H9 (cell line): ENCODE measurements at regions not wholly inside any gene's neighbourhood (a gene's known extent, or its start where the extent isn't known, plus 50 kb on each side); places are given as distances from the start of the nearest gene placed in this dataset.

Source experiments
- DNase-seq: peaks from one replicate; pipeline ENCODE4 v3.0.0-alpha.2; 2017
- H2AFZ ChIP-seq: one replicate; pipeline ENCODE4 v1.6.1; 2013; ENCODE audit warnings: mild to moderate bottlenecking, low read length, control low read depth, moderate library complexity
- H2AK5ac ChIP-seq: 2 replicates; pipeline ENCODE4 v1.6.1; 2013; ENCODE audit warnings: low read length, control low read depth, mixed read lengths; ENCODE audit not compliant: insufficient read length
- H2BK120ac ChIP-seq: one replicate; pipeline ENCODE4 v1.6.1; 2013; ENCODE audit warnings: low read depth, mild to moderate bottlenecking, low read length, control low read depth, inconsistent platforms; ENCODE audit not compliant: poor library complexity, severe bottlenecking
- H2BK12ac ChIP-seq: 2 replicates; pipeline ENCODE4 v1.6.1; 2013; ENCODE audit warnings: low read length, control low read depth, mixed read lengths, low read depth; ENCODE audit not compliant: insufficient read length
- H2BK15ac ChIP-seq: 2 replicates; pipeline ENCODE4 v1.6.1; 2013; ENCODE audit warnings: low read depth, low read length, control low read depth
- H2BK20ac ChIP-seq: one replicate; pipeline ENCODE4 v1.6.1; 2013; ENCODE audit warnings: low read depth, mild to moderate bottlenecking, low read length, control low read depth, inconsistent platforms; ENCODE audit not compliant: poor library complexity, severe bottlenecking
- H2BK5ac ChIP-seq: 2 replicates; pipeline ENCODE4 v1.6.1; 2013; ENCODE audit warnings: low read length, control low read depth, mixed read lengths; ENCODE audit not compliant: insufficient read length
- H3K14ac ChIP-seq: 2 replicates; pipeline ENCODE4 v1.6.1; 2013; ENCODE audit warnings: low read length, control low read depth; ENCODE audit not compliant: insufficient read depth
- H3K18ac ChIP-seq: 2 replicates; pipeline ENCODE4 v1.6.1; 2013; ENCODE audit warnings: low read depth, mild to moderate bottlenecking, mixed read lengths, low read length, control low read depth; ENCODE audit not compliant: insufficient read length
- H3K23ac ChIP-seq: 2 replicates; pipeline ENCODE4 v1.6.1; 2013; ENCODE audit warnings: low read length, control low read depth, mixed read lengths, low read depth; ENCODE audit not compliant: insufficient read length
- H3K23me2 ChIP-seq: 2 replicates; pipeline ENCODE4 v1.6.1; 2013; ENCODE audit warnings: low read depth, mild to moderate bottlenecking, mixed read lengths, low read length, control low read depth; ENCODE audit not compliant: insufficient read length, poor library complexity, severe bottlenecking
- H3K27ac ChIP-seq: 2 replicates; pipeline ENCODE4 v1.5.1; 2013; ENCODE audit warnings: low read length, control low read depth, mixed read lengths, low read depth; ENCODE audit not compliant: insufficient read length
- H3K27me3 ChIP-seq: 2 replicates; pipeline ENCODE4 v1.6.1; 2013; ENCODE audit warnings: low read length, control low read depth, inconsistent platforms; ENCODE audit not compliant: insufficient read depth
- H3K4ac ChIP-seq: 2 replicates; pipeline ENCODE4 v1.6.1; 2013; ENCODE audit warnings: low read depth, mild to moderate bottlenecking, control low read depth, inconsistent platforms, low read length, moderate library complexity
- H3K4me1 ChIP-seq: 2 replicates; pipeline ENCODE4 v1.6.1; 2013; ENCODE audit warnings: low read length, control low read depth, inconsistent platforms; ENCODE audit not compliant: insufficient read depth
- H3K4me2 ChIP-seq: 2 replicates; pipeline ENCODE4 v1.6.1; 2013; ENCODE audit warnings: low read length, control low read depth, mixed read lengths; ENCODE audit not compliant: insufficient read length, insufficient read depth
- H3K56ac ChIP-seq: 2 replicates; pipeline ENCODE4 v1.6.1; 2013; ENCODE audit warnings: low read depth, mild to moderate bottlenecking, mixed read lengths, low read length, control low read depth; ENCODE audit not compliant: insufficient read length
- H3K79me1 ChIP-seq: 2 replicates; pipeline ENCODE4 v1.6.1; 2013; ENCODE audit warnings: low read depth, mild to moderate bottlenecking, moderate library complexity, low read length, control low read depth, inconsistent platforms; ENCODE audit not compliant: insufficient read depth, poor library complexity, severe bottlenecking
- H3K79me2 ChIP-seq: 2 replicates; pipeline ENCODE4 v1.6.1; 2013; ENCODE audit warnings: low read length, control low read depth, inconsistent platforms; ENCODE audit not compliant: insufficient read depth
- H3K9ac ChIP-seq: 2 replicates; pipeline ENCODE4 v1.6.1; 2013; ENCODE audit warnings: low read length, control low read depth, mixed read lengths; ENCODE audit not compliant: insufficient read length; ENCODE audit errors: extremely low read depth
- H3K9me3 ChIP-seq: one replicate; pipeline ENCODE4 v1.6.1; 2013; ENCODE audit warnings: low read depth, low read length, inconsistent platforms; ENCODE audit not compliant: control insufficient read depth
- H3T11ph ChIP-seq: one replicate; pipeline ENCODE4 v1.6.1; 2013; ENCODE audit warnings: mild to moderate bottlenecking, low read length, control low read depth, inconsistent platforms
- H4K20me1 ChIP-seq: one replicate; pipeline ENCODE4 v1.6.1; 2013; ENCODE audit not compliant: control insufficient read depth, insufficient read length, insufficient read depth
- H4K5ac ChIP-seq: 2 replicates; pipeline ENCODE4 v1.6.1; 2013; ENCODE audit warnings: low read depth, mild to moderate bottlenecking, mixed read lengths, low read length, control low read depth; ENCODE audit not compliant: insufficient read length
- H4K8ac ChIP-seq: replicated peaks from 2 replicates; pipeline ENCODE4 v1.6.1; 2013; ENCODE audit warnings: low read length, control low read depth, mixed read lengths, low read depth; ENCODE audit not compliant: insufficient read length
- H4K91ac ChIP-seq: 2 replicates; pipeline ENCODE4 v1.6.1; 2013; ENCODE audit warnings: low read depth, mild to moderate bottlenecking, moderate library complexity, mixed read lengths, low read length, control low read depth; ENCODE audit not compliant: insufficient read length
- H3K27ac Mint-ChIP-seq, 3 experiments: 2 replicates in 2 of 3; 3 replicates in 1 of 3; pipeline ENCODE4 v1.8.0; 2020 to 2021; ENCODE audit warnings: mixed read lengths in 3 of 3, mild to moderate bottlenecking in 1 of 3, moderate library complexity in 1 of 3
- H3K27me3 Mint-ChIP-seq: 2 replicates; pipeline ENCODE4 v1.8.0; 2021; ENCODE audit warnings: low read depth, mild to moderate bottlenecking, moderate library complexity, mixed read lengths
- H3K36me3 Mint-ChIP-seq, 3 experiments: 2 replicates in 2 of 3; 3 replicates in 1 of 3; pipeline ENCODE4 v1.8.0; 2020 to 2021; ENCODE audit warnings: low read depth in 3 of 3, mixed read lengths in 3 of 3; ENCODE audit not compliant: insufficient read depth in 1 of 3
- H3K4me1 Mint-ChIP-seq, 2 experiments: 2 replicates each; pipeline ENCODE4 v1.8.0; 2020; ENCODE audit warnings: mixed read lengths in 2 of 2
- H3K4me3 Mint-ChIP-seq, 2 experiments: 2 replicates in 1 of 2; 3 replicates in 1 of 2; pipeline ENCODE4 v1.8.0; 2020 to 2021; ENCODE audit warnings: mild to moderate bottlenecking in 2 of 2, mixed read lengths in 2 of 2, moderate library complexity in 1 of 2
- H3K9me3 Mint-ChIP-seq, 2 experiments: 2 replicates in 1 of 2; 3 replicates in 1 of 2; pipeline ENCODE4 v1.8.0; 2020; ENCODE audit warnings: mild to moderate bottlenecking in 2 of 2, mixed read lengths in 2 of 2, moderate library complexity in 1 of 2
- WGBS: extraction: QIAGEN DNeasy Blood & Tissue Kit; methylation state at CpG from one replicate; pipeline ENCODE4 v1.1.7; 2013; ENCODE audit warnings: missing lambda C conversion rate, low lambda C conversion rate, mixed read lengths; ENCODE audit not compliant: insufficient read length; ENCODE audit errors: extremely low coverage; 5-methylcytosine and 5-hydroxymethylcytosine counted together
- TF ChIP-seq, protein P1 (sequence below): fragments of 200-600 bp; sonication (generic); conservative IDR thresholded peaks from 3 replicates; pipeline ENCODE4 v1.8.0; 2021; ENCODE audit warnings: antibody characterized with exemption, mild to moderate bottlenecking

DNA sequence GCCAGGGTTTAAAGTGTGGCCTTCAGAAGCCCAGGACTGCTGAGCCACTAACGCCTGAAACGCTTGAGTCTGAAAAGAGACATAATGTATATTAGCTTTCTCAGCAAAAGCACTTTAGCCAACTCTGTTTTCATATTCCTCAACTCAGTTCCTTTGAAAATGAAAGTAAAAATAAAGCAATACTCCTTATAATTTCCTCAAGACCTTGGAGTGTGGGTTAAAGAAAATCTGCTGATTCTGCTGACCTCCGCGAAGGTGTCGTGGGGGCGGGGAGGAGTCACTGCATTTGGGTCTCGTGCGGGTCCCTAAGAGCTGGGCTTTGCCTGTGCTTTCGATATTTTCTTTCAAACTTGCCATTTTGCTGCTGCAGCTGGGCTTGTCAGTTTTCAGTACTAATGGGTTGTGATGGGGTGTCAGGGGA is 142.2 kb upstream of the ARID1B start:
- Histone ChIP-seq H2BK12ac (no peak overlapping the region), H2AK5ac (no peak overlapping the region), H3T11ph (no peak overlapping the region), H3K23ac (no peak overlapping the region), H4K91ac (no peak overlapping the region), H3K9me3 (no peaks in the 10 kb centered on the region), H3K18ac (no peak overlapping the region), H3K79me2 (no peaks in the 10 kb centered on the region), H4K5ac (no peak overlapping the region), H3K56ac (no peak overlapping the region), H3K9ac (no peak overlapping the region), H3K4me1 (no peaks in the 10 kb centered on the region), H3K4ac (no peak overlapping the region), H3K23me2 (no peaks in the 10 kb centered on the region), H4K20me1 (no peaks in the 10 kb centered on the region), H3K14ac (no peak overlapping the region), H3K27me3 (no peaks in the 10 kb centered on the region), H4K8ac (no peak overlapping the region), H2BK20ac (no peak overlapping the region), H2BK15ac (no peak overlapping the region), H2BK120ac (no peak overlapping the region), H3K4me2 (no peak overlapping the region), H3K27ac (no peak overlapping the region), H2BK5ac (no peak overlapping the region), H3K79me1 (no peaks in the 10 kb centered on the region), H2AFZ (no peak overlapping the region)
- Mint-ChIP-seq H3K27ac (no peak overlapping the region), H3K27me3 (no peaks in the 10 kb centered on the region; the same call in 1 of the 2 replicates), H3K9me3 (no peaks in the 10 kb centered on the region), H3K4me3 (no peak overlapping the region), H3K4me1 (0 out of 4 replicates have a peak, but pooled peaks cover 0 to 3% of the 10 kb centered on the region in 2 experiments), H3K36me3 (no peaks in the 10 kb centered on the region)
- TF ChIP-seq, protein P1, sequence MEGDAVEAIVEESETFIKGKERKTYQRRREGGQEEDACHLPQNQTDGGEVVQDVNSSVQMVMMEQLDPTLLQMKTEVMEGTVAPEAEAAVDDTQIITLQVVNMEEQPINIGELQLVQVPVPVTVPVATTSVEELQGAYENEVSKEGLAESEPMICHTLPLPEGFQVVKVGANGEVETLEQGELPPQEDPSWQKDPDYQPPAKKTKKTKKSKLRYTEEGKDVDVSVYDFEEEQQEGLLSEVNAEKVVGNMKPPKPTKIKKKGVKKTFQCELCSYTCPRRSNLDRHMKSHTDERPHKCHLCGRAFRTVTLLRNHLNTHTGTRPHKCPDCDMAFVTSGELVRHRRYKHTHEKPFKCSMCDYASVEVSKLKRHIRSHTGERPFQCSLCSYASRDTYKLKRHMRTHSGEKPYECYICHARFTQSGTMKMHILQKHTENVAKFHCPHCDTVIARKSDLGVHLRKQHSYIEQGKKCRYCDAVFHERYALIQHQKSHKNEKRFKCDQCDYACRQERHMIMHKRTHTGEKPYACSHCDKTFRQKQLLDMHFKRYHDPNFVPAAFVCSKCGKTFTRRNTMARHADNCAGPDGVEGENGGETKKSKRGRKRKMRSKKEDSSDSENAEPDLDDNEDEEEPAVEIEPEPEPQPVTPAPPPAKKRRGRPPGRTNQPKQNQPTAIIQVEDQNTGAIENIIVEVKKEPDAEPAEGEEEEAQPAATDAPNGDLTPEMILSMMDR: no peak
- WGBS: no CpG with 5 or more reads among the region's 9 CpGs
- no peak for DNase-seq
